B cell (primary cell): ENCODE measurements at regions not wholly inside any gene's neighbourhood (a gene's known extent, or its start where the extent isn't known, plus 50 kb on each side); places are given as distances from the start of the nearest gene placed in this dataset.

Source experiments
- ATAC-seq: fragments of 200-7000 bp; cut with Tn5 transposase; one replicate; pipeline ENCODE4 v1.10.0; 2021; ENCODE audit warnings: low read depth, mild to moderate bottlenecking, moderate number of reproducible peaks, moderate library complexity
- CTCF ChIA-PET: fragments of 350-600 bp; sonication (Branson Sonifier 250); formaldehyde crosslinking; loops from one replicate; lab custom pipeline; 2021; ENCODE audit warnings: antibody characterized with exemption, inconsistent platforms; lab: Charles Lee
- POLR2A ChIA-PET: fragments of 350-600 bp; sonication (Branson Sonifier 250); formaldehyde crosslinking; loops from one replicate; lab custom pipeline; 2021; ENCODE audit warnings: antibody characterized with exemption; lab: Charles Lee
- DNase-seq: peaks from one replicate; pipeline ENCODE4 v3.0.0; 2013
- H2AFZ ChIP-seq: 2 replicates; pipeline ENCODE4 v1.6.1; 2012; ENCODE audit warnings: mild to moderate bottlenecking, low read depth, low read length; ENCODE audit not compliant: insufficient read depth, poor library complexity, severe bottlenecking
- H3K27ac ChIP-seq, 2 donors: 1 replicate in 1 of 2; 2 replicates in 1 of 2; pipeline ENCODE4 v1.5.1; 2012 to 2013; ENCODE audit warnings: low read length in 2 of 2, mild to moderate bottlenecking in 2 of 2, moderate library complexity in 1 of 2
- H3K27me3 ChIP-seq, 4 experiments: fragments of 200-600 bp in 1 of 4; sonication (generic) in 1 of 4; replicated peaks in 1 of 4; 1 replicate in 2 of 4; 2 replicates in 2 of 4; pipeline versions ENCODE4 v1.6.1 to v1.7.0; 2013 to 2016; ENCODE audit warnings: low read length in 3 of 4, mild to moderate bottlenecking in 2 of 4, mixed read lengths in 1 of 4, moderate library complexity in 1 of 4; ENCODE audit not compliant: insufficient read depth in 4 of 4, control insufficient read depth in 3 of 4; ENCODE audit errors: control extremely low read depth in 1 of 4
- H3K36me3 ChIP-seq, 2 experiments: replicated peaks in 1 of 2; 1 replicate in 1 of 2; 2 replicates in 1 of 2; pipeline versions ENCODE4 v1.6.1 to v1.7.1; 2013; ENCODE audit warnings: low read length in 1 of 2; ENCODE audit not compliant: insufficient read depth in 2 of 2, control insufficient read depth in 1 of 2; ENCODE audit errors: control extremely low read depth in 1 of 2, extremely low read depth in 1 of 2
- H3K4me1 ChIP-seq, 2 donors: fragments of 200-600 bp in 1 of 2; sonication (generic) in 1 of 2; 1 replicate in 1 of 2; 2 replicates in 1 of 2; pipeline versions ENCODE4 v1.5.1 to v1.6.1; 2013 to 2017; ENCODE audit warnings: low read length in 2 of 2; ENCODE audit not compliant: control insufficient read depth in 2 of 2, insufficient read depth in 2 of 2
- H3K4me2 ChIP-seq: replicated peaks from 2 replicates; pipeline ENCODE3; 2012; ENCODE audit warnings: mild to moderate bottlenecking, low read depth, low read length; ENCODE audit not compliant: poor library complexity, severe bottlenecking
- H3K4me3 ChIP-seq, 5 experiments: fragments of 200-600 bp in 1 of 5; sonication (generic) in 1 of 5; 1 replicate in 3 of 5; 2 replicates in 2 of 5; pipeline versions ENCODE4 v1.5.1 to v1.7.0; 2011 to 2016; ENCODE audit warnings: low read length in 4 of 5, mild to moderate bottlenecking in 4 of 5, low read depth in 2 of 5, control low read depth in 1 of 5, moderate library complexity in 1 of 5; ENCODE audit not compliant: insufficient read depth in 1 of 5; ENCODE audit errors: control extremely low read depth in 1 of 5, extremely low read depth in 1 of 5
- H3K79me2 ChIP-seq: fragments of 200-600 bp; sonication (generic); one replicate; pipeline ENCODE4 v1.6.0; 2016; ENCODE audit warnings: low read length; ENCODE audit not compliant: control insufficient read depth, insufficient read depth
- H3K9ac ChIP-seq: fragments of 200-600 bp; sonication (generic); 2 replicates; pipeline ENCODE4 v1.6.1; 2017; ENCODE audit warnings: mild to moderate bottlenecking, low read length, moderate library complexity
- H3K9me3 ChIP-seq, 3 donors: one replicate each; pipeline versions ENCODE4 v1.6.1 to v1.7.1; 2013; ENCODE audit warnings: low read length in 2 of 3; ENCODE audit not compliant: control insufficient read depth in 2 of 3, insufficient read depth in 1 of 3; ENCODE audit errors: control extremely low read depth in 1 of 3
- H4K20me1 ChIP-seq: 2 replicates; pipeline ENCODE4 v1.6.0; 2012; ENCODE audit warnings: mild to moderate bottlenecking, low read length; ENCODE audit not compliant: insufficient read depth, control insufficient read depth, poor library complexity, severe bottlenecking
- H3K27ac Mint-ChIP-seq: one replicate; pipeline ENCODE4 v1.8.0; 2021; ENCODE audit warnings: mixed read lengths
- H3K27me3 Mint-ChIP-seq: one replicate; pipeline ENCODE4 v1.8.0; 2021; ENCODE audit warnings: mixed read lengths
- H3K4me1 Mint-ChIP-seq: one replicate; pipeline ENCODE4 v1.8.0; 2021; ENCODE audit warnings: mixed read lengths
- H3K4me3 Mint-ChIP-seq: one replicate; pipeline ENCODE4 v1.8.0; 2021; ENCODE audit warnings: mixed read lengths
- H3K9me3 Mint-ChIP-seq: one replicate; pipeline ENCODE4 v1.8.0; 2022; ENCODE audit warnings: mixed read lengths; ENCODE audit not compliant: insufficient read depth
- EZH2 ChIP-seq: IDR thresholded peaks from 2 replicates; pipeline ENCODE4 v1.6.1; 2012; ENCODE audit warnings: borderline replicate concordance, low read depth, mild to moderate bottlenecking, moderate library complexity, low read length; ENCODE audit not compliant: insufficient read depth, poor library complexity, severe bottlenecking
- WGBS: methylation state at CpG from one replicate; pipeline ENCODE4 v1.1.5; 2013; ENCODE audit warnings: missing lambda C conversion rate; ENCODE audit not compliant: insufficient coverage; 5-methylcytosine and 5-hydroxymethylcytosine counted together
- intact Hi-C: fragments of 100-400 bp; cut with micrococcal nuclease; formaldehyde crosslinking; loops from one replicate; pipeline ENCODE4 v1.10.0; 2022
- TF ChIP-seq, protein P1 (sequence below): fragments of 200-600 bp; IDR thresholded peaks from one replicate; pipeline ENCODE4 v1.8.0; 2022; ENCODE audit warnings: antibody characterized with exemption, mild to moderate bottlenecking

DNA sequence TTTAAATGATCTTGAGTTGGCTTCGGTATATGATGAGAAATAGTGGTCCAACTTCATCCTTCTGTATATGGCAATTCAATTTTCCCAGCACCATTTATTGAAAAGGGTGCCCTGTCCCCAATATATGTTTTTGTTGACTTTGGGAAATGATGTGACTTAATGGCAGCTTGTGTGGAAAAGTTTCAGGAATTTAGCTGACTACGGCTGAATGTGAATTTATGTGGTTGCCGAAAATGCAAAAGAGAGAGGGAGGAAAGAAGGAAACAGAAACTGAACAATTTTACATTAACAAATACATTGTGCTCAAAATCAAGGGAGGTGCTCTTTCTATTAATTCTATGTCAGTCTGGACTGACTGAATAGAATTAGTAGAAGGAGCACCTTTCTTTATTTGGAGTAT is 101.8 kb upstream of the CYSLTR1 start:
- Histone ChIP-seq H3K9ac (no peak overlapping the region), H3K79me2 (no peaks in the 10 kb centered on the region), H2AFZ (no peak overlapping the region), H4K20me1 (no peaks in the 10 kb centered on the region), H3K4me2 (no peak overlapping the region), H3K9me3 (no peaks in the 10 kb centered on the region), H3K27ac (no peak overlapping the region), H3K4me1 (no peaks in the 10 kb centered on the region), H3K27me3 (no peaks in the 10 kb centered on the region), H3K4me3 (no peak overlapping the region), H3K36me3 (no peaks in the 10 kb centered on the region)
- no CpG with 5 or more reads among the region's 3 CpGs for WGBS
- no peak for TF ChIP-seq EZH2
- TF ChIP-seq, protein P1, sequence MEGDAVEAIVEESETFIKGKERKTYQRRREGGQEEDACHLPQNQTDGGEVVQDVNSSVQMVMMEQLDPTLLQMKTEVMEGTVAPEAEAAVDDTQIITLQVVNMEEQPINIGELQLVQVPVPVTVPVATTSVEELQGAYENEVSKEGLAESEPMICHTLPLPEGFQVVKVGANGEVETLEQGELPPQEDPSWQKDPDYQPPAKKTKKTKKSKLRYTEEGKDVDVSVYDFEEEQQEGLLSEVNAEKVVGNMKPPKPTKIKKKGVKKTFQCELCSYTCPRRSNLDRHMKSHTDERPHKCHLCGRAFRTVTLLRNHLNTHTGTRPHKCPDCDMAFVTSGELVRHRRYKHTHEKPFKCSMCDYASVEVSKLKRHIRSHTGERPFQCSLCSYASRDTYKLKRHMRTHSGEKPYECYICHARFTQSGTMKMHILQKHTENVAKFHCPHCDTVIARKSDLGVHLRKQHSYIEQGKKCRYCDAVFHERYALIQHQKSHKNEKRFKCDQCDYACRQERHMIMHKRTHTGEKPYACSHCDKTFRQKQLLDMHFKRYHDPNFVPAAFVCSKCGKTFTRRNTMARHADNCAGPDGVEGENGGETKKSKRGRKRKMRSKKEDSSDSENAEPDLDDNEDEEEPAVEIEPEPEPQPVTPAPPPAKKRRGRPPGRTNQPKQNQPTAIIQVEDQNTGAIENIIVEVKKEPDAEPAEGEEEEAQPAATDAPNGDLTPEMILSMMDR: no peak
- H3K27ac Mint-ChIP-seq: no peak overlapping the region
- no peaks in the 10 kb centered on the region for H3K27me3 Mint-ChIP-seq
- no peaks in the 10 kb centered on the region for H3K9me3 Mint-ChIP-seq
- H3K4me1 Mint-ChIP-seq: peaks cover 1% of the 10 kb centered on the region
- POLR2A ChIA-PET: no interaction called here
- CTCF ChIA-PET: no interaction called here
- no peak for ATAC-seq
- no peak overlapping the region for H3K4me3 Mint-ChIP-seq
- no peak for DNase-seq
- intact Hi-C loops: no loop called here

DNA sequence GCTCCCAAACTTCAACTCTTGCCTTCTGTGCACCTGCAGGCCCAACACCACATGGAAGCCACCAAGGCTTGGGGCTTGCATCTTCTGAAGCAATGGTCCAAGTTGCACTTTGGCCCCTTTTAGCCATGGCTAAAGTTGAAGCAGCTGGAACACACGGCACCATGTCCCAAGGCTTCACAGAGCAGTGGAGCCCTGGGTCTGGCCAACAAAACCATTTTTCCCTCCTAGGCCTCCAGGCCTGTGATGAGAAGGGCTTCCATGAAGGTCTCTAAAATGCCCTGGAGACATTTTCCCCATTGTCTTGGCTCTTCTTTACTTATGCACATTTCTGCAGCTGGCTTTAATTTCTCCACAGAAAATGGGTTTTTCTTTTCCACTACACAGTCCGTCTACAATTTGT is 61.3 kb upstream of the CYSLTR1 start:
- Histone ChIP-seq H3K4me1 (no peaks in the 10 kb centered on the region), H3K9ac (no peak overlapping the region), H3K79me2 (no peaks in the 10 kb centered on the region), H3K36me3 (no peaks in the 10 kb centered on the region), H3K9me3 (peaks cover 0 to 9% (median 5%) of the 10 kb centered on the region in 3 donors), H3K27me3 (no peaks in the 10 kb centered on the region), H3K4me2 (no peak overlapping the region), H3K4me3 (no peak overlapping the region), H3K27ac (no peak overlapping the region), H2AFZ (no peak overlapping the region), H4K20me1 (no peaks in the 10 kb centered on the region)
- DNase-seq: no peak
- intact Hi-C loops: no loop called here
- Mint-ChIP-seq H3K27me3 (no peaks in the 10 kb centered on the region), H3K27ac (no peak overlapping the region), H3K4me3 (no peak overlapping the region), H3K4me1 (no peaks in the 10 kb centered on the region), H3K9me3 (peaks cover 3% of the 10 kb centered on the region)
- ChIA-PET POLR2A (no interaction called here), CTCF (no interaction called here)
- TF ChIP-seq EZH2: no peak
- TF ChIP-seq, protein P1: no peak
- 100% methylated on average over 1 of the region's 2 CpGs for WGBS
- no peak for ATAC-seq
